Activated CD8-positive, alpha-beta memory T cell treated with anti-CD3 and anti-CD28 coated beads for 36 hours (primary cell): ENCODE measurements at regions not wholly inside any gene's neighbourhood (a gene's known extent, or its start where the extent isn't known, plus 50 kb on each side); places are given as distances from the start of the nearest gene placed in this dataset.
"Not testable (repeated sequence)": the region's sequence is repeated elsewhere in the genome, so short reads cannot be mapped to it uniquely, and the experiment has no call there.

ENCODE experiments used
- CTCF ChIA-PET: fragments of 350-600 bp; sonication (Branson Sonifier 250); formaldehyde crosslinking; loops from one replicate; lab custom pipeline; 2021; ENCODE audit warnings: antibody characterized with exemption; lab: Charles Lee
- POLR2A ChIA-PET: fragments of 350-600 bp; sonication (Branson Sonifier 250); formaldehyde crosslinking; loops from one replicate; lab custom pipeline; 2021; ENCODE audit warnings: antibody characterized with exemption; lab: Charles Lee

DNA sequence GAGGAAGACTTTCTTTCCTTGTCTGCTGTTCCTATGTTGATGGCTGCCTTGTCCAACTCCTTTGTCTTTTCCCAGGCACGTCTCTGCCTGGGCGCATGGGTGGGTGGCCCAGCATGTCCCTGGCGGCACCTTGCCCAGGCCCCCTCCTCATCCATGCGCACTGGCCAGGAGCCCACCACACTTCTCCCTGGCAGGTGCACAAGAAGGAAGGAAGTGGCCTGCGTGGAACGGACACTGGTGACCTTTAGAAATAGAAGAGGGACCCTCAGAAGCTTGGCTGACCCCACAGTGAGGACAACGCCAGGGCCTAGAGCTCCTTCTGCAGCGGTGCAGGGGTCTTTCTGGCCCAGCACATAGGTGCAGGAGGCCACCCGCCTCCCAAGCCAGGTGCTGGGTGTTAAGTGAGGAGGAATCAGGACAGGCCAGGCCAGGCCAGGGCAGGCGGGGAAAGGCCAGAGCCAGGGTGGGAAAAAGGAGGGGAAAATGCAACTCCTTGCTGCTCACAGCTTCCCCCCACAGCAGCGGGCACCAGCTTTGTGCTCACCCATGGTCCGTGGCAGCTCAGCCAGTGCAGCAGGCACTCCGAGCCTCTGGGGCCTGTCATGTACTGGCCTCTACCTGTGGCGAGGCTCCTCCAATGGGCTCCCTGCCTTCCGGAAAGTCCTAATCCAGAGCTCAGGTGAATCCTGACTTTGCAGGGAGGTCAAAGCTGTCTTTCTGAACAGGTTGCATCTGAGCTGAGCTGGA lies 104.0 kb downstream of the SOX1 start:
- ChIA-PET CTCF (no interaction called here), POLR2A (no interaction called here)

DNA sequence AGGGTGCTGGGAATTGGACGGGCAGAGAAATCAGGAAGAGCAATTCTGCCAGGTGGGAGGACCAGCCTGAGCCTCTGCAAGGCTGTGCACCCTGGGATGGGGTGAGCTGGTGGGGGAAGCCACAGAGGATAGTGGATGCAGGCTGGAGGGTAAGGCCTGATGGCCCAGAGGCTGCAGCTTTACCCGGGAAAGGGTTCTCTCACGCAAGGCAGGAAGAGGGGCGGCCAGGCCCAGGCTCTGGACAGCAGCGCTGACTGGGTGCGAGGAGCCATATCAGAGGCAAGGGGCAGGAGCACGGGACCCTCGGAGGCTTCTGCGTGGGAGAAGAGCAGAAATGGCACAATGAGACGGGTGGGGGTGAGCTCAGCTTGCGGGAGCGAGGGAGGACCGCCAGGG lies 104.6 kb downstream of the SOX1 start:
- ChIA-PET POLR2A (no interaction called here), CTCF (no interaction called here)

DNA sequence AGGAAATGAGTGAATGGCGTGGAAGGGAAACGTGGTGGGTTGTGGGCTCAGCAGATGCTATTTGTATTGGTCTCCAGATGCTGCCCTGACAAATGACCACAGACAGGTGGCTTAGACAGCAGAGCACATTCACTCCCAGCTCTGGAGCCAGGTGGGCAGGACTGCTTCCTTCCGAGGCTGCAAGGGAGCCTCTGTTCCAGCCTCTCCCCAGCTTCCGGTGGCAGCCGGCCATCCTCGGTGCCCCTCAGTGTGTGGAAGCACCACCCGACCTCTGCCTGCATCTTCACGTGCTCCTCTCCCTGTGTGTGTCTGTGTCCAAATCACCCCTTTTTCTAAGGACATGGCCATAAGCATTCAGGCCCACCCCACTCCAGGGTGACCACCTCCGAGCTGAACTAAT lies 105.1 kb downstream of the SOX1 start:
- CTCF ChIA-PET: no interaction called here
- POLR2A ChIA-PET: no interaction called here

DNA sequence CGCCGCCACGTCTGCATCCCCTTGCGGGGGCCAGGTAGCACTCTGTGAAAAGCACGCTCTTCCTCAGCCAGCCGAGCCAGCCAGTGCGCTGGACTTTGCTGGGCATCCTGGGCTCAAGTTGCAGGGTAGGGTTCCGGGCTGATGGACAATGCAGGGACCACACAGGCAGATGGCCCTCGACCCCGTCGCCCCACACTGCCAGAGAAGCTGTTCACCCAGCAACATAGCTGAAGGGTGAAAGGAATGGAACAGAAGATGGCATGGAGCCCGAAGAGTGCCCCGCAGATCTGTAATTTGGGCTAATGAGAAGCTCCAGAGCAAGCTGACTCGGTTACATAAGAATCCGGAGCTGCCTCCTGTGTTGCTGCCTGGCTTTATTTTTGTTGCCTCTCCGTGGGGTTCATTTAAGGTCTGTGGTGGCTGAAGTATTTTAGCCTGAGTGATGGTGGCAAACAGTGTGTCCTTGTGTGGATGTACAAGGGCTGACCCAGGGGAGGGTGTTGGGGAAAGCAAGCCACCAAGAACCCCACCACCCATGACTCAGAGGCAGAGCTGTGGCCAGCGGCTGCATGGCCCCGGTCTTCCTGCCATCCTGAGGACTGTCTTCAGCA lies 105.8 kb downstream of the SOX1 start:
- POLR2A ChIA-PET: no interaction called here
- CTCF ChIA-PET: no interaction called here

DNA sequence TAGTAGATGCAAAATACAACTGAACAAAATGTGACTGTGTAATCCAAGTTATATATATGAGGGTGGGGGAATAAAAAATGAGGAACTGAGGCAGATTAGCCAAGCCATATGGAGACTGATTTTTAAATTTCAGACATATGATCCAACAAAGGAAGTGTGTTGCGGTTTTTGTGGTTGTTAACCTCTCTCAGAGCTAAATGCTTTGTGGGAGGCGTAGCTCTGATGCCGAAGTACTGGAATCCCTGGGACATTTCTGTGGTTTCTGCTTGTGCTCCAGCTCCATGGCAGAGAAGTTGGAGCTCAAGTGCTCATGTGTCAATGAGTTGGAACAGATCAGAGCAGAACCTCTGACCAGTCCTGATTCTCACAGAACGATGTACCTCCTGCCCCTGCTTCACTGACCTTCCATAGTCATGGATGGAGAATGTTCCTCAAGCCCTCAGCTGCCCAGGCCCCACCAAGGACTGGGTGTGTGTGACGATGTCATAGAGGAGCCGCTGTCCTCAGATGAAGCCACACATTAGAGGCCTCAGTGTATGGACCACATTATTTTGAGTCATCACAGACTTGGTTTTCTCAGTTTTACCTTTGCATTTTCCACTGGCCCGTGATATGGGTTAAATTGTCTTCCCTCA lies 107.6 kb downstream of the SOX1 start:
- CTCF ChIA-PET: no interaction called here

DNA sequence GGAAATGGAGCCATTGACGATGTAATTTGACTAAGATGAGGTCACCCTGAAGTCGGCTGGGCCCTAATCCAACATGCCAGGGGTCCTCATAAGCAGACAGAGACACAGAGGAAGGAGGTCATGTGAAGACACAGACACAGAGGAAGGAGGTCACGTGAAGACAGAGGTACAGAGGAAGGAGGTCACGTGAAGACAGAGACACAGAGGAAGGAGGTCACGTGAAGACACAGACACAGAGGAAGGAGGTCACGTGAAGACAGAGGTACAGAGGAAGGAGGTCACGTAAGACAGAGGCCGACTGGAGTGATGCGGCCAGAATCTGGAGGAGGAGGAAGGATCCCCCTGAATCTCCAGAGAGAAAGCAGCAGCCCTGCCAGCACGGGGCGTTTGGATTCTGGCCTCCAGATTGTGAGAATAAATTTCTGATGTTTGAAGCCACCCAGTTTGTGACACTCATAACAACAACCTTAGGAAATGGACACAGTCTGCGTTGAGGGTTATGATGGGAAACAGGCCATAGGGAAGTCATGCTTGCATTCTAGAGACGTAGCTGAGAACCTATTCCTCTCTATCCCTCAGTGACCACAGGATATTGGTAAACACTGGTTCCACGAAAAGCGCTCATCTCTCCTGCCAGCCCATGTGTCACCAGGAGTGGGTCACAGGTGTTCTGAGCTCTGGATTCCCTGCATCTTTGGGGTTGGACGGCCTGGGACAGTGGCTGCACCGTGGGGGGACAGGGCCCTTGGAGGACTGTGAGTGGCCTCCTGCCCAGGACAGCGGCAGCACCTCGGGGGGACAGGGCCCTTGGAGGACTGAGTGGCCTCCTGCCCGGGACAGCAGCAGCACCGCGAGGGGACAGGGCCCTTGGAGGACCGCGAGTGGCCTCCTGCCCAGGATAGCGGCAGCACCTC lies 108.5 kb downstream of the SOX1 start:
- ChIA-PET POLR2A (no interaction called here), CTCF (no interaction called here)

More for the DNA sequence above, 107.6 kb downstream of the SOX1 start:
- POLR2A ChIA-PET: no interaction called here

DNA sequence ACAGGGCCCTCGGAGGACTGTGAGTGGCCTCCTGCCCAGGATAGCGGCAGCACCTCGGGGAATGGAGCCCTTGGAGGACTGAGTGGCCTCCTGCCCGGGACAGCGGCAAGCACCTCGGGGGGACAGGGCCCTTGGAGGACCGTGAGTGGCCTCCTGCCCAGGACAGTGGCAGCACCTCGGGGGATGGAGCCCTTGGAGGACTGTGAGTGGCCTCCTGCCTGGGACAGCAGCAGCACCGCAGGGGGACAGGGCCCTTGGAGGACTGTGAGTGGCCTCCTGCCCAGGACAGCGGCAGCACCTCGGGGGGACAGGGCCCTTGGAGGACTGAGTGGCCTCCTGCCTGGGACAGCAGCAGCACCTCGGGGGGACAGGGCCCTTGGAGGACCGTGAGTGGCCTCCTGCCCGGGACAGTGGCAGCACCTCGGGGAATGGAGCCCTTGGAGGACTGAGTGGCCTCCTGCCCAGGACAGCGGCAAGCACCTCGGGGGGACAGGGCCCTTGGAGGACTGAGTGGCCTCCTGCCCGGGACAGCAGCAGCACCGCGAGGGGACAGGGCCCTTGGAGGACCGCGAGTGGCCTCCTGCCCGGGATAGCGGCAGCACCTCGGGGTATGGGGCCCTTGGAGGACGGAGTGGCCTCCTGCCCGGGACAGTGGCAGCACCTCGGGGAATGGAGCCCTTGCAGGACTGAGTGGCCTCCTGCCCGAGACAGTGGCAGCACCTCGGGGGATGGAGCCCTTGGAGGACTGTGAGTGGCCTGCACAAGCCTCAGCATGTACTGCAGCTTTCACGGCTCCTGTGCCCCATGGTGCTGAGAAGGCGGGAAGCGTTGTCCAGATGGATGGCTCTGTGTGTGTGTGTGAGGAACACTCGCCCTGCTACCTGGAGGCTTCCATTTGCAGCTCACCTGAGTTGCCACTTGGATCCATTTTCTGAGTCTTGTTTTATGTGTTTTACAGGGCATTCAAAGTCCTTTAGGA lies 109.5 kb downstream of the SOX1 start:
- POLR2A ChIA-PET, CTCF ChIA-PET: not testable (repeated sequence)

DNA sequence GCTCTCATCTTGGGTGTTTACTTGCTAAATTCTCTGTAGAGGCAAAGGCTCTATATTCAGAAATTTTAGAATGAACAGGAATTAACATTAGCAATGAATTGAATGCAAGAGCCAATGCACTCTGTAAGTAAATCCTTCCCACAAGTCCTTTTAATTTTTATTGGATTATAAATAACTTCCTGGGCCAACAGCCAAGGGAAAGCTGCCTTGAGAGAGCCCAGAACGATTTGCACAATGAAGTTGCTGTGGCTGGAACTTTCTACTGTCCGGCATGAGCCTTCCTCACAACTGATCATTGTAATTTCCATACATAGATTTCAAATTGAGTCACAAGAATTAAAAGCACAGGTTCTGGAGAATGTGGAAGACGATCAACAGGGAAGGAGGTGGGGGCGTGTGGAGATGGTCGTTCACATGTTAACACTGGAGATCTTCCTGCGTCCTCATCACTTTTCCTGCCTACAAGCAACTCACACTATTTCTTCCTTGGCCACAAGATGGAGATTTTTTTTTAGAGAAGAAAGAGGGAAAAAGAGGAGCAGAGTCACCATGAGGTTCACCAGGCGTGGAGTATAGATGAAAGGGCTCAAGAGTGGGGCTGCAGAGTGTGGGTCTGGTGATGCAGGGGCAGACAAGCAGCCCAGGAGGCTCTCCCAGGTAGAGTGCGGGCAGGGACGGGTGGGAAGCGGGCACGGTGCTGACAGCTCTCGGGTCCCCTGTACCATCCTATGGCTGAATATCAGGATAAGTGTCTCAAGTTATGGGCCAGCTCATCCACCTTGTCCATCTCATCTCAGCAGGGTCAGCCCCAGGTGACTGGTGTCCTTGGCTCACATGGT lies 110.7 kb downstream of the SOX1 start:
- POLR2A ChIA-PET: no interaction called here
- CTCF ChIA-PET: no interaction called here

DNA sequence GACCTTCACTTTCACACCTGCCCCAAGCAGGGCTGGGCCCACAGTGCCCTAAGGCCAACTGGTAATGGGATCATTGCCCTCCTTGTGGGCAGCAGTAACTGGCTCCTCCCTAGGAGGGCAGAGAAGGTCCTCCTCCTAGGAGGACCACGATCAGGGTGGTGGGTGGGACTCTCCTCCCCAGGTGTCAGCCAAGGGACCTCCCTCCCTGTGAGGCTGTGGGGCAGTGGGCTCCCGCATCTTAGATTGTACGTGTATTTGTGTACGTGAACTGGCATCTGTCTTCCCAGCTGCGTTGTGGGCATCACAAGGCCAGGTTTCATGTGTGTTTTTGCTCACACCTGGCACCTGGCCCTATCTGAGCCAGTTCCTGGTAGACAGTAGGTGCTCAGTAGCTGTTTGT lies 111.8 kb downstream of the SOX1 start:
- CTCF ChIA-PET: no interaction called here
- POLR2A ChIA-PET: no interaction called here

DNA sequence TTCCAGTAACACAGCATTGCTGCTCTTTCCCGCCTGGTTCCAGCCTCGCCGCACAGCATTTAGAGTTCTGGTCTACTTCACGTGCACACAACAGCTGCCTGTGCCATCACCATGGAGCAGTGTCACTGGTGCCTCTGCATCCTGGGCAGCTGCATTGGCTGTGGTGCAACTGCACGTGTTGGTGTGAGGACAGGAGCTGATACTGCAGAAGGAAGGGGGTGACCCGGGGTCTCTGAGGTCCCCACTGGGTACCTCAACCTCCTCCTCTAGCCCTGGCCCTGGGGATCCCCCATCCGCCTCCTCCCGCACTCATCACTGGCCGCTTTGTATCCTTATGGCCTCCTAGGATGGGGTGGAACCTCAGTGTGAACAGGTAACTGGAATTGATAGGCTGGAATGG lies 112.5 kb downstream of the SOX1 start:
- POLR2A ChIA-PET: no interaction called here

DNA sequence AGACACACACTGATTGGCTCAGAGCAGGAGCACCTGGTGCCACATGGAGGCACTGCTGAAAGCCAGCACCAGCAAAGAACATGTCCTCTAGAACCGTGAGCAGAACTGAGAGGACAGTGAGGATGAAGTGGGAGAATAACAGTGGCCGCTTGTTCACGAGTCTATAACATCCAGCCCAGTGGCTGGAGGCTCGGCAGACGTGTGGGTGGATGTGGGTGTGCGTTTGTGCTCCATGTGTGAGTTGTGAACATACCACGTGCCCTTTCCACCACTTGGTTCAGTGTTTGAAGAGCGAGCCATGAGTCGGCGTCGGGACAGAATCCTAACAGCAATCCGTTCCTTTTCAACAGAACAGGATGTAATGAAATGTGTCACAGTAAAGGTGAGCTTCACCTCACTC lies 113.0 kb downstream of the SOX1 start:
- ChIA-PET POLR2A (no interaction called here), CTCF (no interaction called here)

More for the DNA sequence above, 112.5 kb downstream of the SOX1 start:
- CTCF ChIA-PET: no interaction called here

DNA sequence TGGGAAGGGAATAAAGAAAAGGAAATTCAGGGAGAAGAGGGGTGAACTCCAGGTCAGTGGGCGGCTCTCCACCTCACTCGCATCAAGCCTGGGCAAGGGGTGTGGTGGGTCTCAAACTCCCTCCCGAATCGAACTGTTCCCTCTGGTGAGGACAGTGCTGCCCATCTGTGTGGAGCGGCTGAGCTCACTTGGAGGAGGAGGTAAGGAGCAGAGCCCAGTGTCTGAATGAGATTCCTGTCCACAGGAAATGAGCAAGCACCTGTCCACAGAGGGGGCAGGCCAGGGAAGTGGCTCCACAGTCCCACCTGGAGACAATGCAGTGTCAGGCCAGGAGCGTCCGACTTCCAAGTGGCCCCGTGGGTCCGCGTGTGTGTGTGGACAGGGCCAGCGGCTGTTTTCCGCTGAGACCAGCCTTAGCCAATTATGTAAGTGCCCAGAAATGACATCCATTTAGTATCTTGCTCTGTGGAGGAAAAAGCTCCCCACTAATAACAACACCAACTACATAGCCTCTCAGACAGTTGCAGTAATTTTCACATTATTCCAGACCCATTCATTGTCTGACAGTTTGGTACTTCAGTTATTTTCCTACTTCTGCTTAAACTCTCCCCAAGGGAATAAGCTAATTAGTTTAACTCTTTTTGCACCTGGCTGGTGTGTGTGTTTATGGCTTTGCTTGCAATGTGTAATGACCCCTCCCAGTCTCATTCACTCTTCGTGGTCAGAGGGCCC lies 114.6 kb downstream of the SOX1 start:
- CTCF ChIA-PET: no interaction called here

DNA sequence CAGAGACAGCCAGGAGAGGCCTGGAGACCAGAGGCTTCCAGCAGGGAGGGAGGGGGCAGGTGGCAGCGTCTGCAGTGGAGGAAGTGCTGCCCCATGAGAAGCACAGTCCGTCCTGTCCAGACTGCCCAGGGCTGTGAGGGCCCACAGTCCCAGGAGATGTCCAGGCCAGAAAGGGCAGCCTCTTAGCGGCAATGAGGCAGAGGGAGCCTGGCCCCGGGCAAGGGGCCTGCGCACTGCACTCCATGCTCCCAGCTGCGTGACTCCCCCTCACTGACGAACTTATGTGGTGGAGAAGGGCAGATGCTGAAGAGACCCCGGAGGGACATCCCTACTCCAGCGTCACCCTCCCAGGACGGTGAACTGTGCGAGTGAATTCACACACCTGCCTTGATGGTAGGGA lies 115.3 kb downstream of the SOX1 start:
- ChIA-PET POLR2A (no interaction called here), CTCF (no interaction called here)

More for the DNA sequence above, 114.6 kb downstream of the SOX1 start:
- POLR2A ChIA-PET: no interaction called here

DNA sequence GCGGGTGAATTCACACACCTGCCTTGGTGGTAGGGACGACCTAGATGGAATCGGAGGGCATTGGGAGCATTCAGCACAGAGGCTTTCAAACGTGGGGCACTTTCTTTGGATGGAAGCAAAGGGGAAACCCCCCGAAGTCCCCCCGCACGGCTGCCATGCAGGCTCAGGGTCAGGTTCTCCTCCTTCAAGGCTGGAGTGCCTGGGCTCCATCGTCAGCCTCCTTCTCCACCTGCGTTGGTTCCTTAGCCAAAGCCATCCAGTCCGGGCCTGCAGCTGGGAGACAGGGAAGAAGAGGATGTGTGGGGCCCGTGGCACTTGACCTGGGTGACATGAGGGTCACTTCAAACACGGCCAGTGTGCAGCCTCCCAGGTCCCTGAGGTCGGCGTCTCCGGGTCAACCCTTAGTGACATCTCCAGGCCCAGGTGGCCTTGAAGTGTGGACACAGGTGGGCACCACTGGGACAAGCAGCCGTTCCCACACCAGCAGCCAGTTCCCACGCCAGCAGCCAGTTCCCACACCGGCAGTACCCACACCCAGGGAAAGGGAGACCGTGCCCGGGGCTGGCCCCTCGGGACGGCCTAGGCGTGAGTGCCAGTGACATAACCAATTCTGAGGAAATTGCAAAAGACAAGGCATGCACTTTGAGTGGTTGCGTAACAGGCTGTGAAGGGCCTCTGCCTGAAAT lies 116.0 kb downstream of the SOX1 start:
- CTCF ChIA-PET: no interaction called here
- POLR2A ChIA-PET: no interaction called here

DNA sequence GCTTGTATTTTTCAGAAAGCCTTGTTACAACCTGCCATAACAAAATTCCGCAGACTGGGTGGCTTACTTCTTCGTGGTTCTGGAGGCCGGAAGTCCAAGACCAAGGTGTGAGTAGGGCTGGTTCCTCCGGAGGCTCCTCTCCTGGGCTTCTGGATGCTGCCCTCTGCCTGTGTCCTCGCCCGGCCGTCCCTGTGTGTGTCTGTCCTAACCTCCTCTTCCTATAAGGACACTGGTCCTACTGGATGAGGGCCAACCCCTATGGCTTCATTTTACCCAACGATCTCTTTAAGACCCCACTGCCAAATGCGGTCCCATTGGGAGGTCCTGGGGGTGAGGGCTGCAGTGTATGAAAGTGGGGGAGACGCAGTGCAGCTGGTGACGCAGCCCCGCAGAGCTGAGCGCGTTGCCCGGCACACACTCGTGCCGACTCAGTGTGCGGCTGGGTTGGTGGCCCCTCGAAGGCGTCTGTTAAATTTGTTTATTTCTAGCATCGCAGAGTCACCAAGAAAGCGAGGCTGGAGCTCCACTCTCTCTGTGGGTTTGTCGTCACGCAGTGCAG lies 116.7 kb downstream of the SOX1 start:
- ChIA-PET CTCF (no interaction called here), POLR2A (no interaction called here)

DNA sequence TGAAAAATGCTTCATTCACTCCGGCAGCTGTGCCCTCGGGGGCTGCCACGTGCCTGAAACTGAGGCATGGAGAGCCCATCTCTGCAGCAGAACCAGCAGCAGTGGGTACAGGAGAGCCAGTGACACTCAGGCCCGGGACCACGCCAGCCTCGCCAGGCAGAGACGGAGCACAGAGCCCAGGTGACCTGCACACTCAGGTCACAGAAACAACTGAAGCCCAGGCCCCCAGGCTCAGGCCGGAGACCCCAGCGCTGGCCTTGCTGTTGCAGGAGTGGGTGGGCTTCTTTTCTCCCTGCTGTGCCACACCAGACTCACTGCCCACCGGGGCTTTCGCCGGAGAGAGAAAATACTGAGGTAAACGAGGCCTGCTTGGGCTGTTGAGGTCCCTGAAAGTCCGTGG lies 117.3 kb downstream of the SOX1 start:
- CTCF ChIA-PET: no interaction called here
- POLR2A ChIA-PET: no interaction called here
